Mesothelial cell of epicardium (in vitro differentiated cells): ENCODE measurements at regions not wholly inside any gene's neighbourhood (a gene's known extent, or its start where the extent isn't known, plus 50 kb on each side); places are given as distances from the start of the nearest gene placed in this dataset.

Experiments
- DNase-seq, 2 experiments: peaks; one replicate each; pipeline ENCODE4 v3.0.0; 2021; ENCODE audit warnings: low spot score in 2 of 2; ENCODE audit not compliant: unreplicated experiment in 2 of 2
- H3K27ac Mint-ChIP-seq: 2 replicates; pipeline ENCODE4 v1.8.0; 2021; ENCODE audit warnings: mixed read lengths
- H3K27me3 Mint-ChIP-seq: 2 replicates; pipeline ENCODE4 v1.8.0; 2021; ENCODE audit warnings: low read depth, mixed read lengths
- H3K36me3 Mint-ChIP-seq: 2 replicates; pipeline ENCODE4 v1.8.0; 2021; ENCODE audit warnings: mixed read lengths
- H3K4me1 Mint-ChIP-seq: 2 replicates; pipeline ENCODE4 v1.8.0; 2021; ENCODE audit warnings: mixed read lengths
- H3K4me3 Mint-ChIP-seq: 2 replicates; pipeline ENCODE4 v1.8.0; 2021; ENCODE audit warnings: mild to moderate bottlenecking, moderate library complexity, mixed read lengths
- H3K9me3 Mint-ChIP-seq: 2 replicates; pipeline ENCODE4 v1.8.0; 2021; ENCODE audit warnings: mixed read lengths
- TF ChIP-seq, protein P1 (sequence below): fragments of 200-600 bp; sonication (generic); IDR thresholded peaks from one replicate; pipeline ENCODE4 v1.5.0; 2021; ENCODE audit warnings: antibody characterized with exemption; ENCODE audit not compliant: unreplicated experiment

GRCh38 chr2:128577141-128577930 lies 258.7 kb upstream of the HS6ST1 start:
- H3K27me3 Mint-ChIP-seq, result no peaks in the 10 kb centered on the region
- H3K4me1 Mint-ChIP-seq, result peaks cover 23% of the 10 kb centered on the region
- no peak overlapping the region for H3K27ac Mint-ChIP-seq
- no peaks in the 10 kb centered on the region for H3K36me3 Mint-ChIP-seq
- TF ChIP-seq, protein P1, sequence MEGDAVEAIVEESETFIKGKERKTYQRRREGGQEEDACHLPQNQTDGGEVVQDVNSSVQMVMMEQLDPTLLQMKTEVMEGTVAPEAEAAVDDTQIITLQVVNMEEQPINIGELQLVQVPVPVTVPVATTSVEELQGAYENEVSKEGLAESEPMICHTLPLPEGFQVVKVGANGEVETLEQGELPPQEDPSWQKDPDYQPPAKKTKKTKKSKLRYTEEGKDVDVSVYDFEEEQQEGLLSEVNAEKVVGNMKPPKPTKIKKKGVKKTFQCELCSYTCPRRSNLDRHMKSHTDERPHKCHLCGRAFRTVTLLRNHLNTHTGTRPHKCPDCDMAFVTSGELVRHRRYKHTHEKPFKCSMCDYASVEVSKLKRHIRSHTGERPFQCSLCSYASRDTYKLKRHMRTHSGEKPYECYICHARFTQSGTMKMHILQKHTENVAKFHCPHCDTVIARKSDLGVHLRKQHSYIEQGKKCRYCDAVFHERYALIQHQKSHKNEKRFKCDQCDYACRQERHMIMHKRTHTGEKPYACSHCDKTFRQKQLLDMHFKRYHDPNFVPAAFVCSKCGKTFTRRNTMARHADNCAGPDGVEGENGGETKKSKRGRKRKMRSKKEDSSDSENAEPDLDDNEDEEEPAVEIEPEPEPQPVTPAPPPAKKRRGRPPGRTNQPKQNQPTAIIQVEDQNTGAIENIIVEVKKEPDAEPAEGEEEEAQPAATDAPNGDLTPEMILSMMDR, result no peak
- H3K4me3 Mint-ChIP-seq, result no peak overlapping the region
- DNase-seq, result no peak
- H3K9me3 Mint-ChIP-seq, result no peaks in the 10 kb centered on the region

DNA sequence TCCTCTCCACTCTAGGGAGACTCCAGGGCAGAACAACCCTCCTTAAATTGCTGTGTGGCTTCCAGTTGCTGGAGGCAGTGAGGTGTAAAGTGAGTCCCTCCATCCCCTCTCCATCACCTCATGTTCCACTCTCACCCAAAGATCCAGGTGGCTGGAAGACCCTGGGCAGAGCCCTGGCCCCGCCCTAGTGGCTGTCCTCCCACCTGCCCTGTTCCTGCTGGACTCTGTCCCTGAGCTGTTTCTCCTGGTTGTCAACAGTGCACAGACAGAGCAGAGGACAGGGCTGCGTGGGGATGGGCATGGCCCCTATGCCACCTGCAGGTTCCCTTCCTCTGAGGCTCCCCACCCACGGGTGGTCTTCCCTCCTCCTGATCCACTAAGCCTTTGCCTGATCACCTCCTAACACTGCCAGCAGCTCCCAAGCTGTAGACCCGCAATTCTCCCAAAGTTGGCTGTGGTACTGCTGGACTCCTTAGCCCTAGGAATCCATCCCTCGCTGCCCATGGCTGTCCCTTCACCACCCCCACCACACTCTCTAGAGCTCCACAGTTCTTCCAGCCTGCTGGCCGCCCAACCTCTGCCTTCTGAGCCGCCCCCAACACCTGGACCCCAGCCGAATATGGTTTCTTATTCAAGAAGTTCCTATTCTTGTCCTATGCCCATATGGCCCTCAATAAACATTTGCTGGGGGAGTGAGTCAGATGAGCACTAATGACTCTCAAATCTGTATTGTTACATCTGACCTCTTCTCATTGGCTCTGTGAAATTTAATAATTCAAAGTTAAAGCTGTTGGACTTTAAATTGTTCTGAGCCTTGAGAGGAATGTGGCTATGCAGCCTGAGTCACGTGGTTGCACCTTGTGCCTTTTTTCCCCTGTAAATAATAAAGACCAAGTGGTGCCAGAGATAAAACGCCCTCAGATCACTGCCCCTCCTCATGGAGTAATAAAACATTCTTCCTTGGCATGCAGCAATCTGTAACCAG lies 260.0 kb upstream of the HS6ST1 start:
- H3K4me3 Mint-ChIP-seq, result no peak overlapping the region
- H3K27me3 Mint-ChIP-seq, result no peaks in the 10 kb centered on the region
- peaks cover 23% of the 10 kb centered on the region for H3K4me1 Mint-ChIP-seq
- H3K9me3 Mint-ChIP-seq, result no peaks in the 10 kb centered on the region
- H3K27ac Mint-ChIP-seq, result peak overlapping the region; percentile 17
- TF ChIP-seq, protein P1, result no peak
- DNase-seq, result no peak
- H3K36me3 Mint-ChIP-seq, result no peaks in the 10 kb centered on the region

- TF ChIP-seq, protein P1, result no peak
- peaks cover 2% of the 10 kb centered on the region for H3K36me3 Mint-ChIP-seq
- peaks cover 23% of the 10 kb centered on the region for H3K4me1 Mint-ChIP-seq
- peaks cover 5% of the 10 kb centered on the region for H3K9me3 Mint-ChIP-seq
- no peak overlapping the region for H3K27ac Mint-ChIP-seq
- no peak overlapping the region for H3K4me3 Mint-ChIP-seq
- no peaks in the 10 kb centered on the region for H3K27me3 Mint-ChIP-seq
- DNase-seq, result no peak
These were observed 261.2 kb upstream of the HS6ST1 start for GRCh38 chr2:128579825-128580224.

DNA sequence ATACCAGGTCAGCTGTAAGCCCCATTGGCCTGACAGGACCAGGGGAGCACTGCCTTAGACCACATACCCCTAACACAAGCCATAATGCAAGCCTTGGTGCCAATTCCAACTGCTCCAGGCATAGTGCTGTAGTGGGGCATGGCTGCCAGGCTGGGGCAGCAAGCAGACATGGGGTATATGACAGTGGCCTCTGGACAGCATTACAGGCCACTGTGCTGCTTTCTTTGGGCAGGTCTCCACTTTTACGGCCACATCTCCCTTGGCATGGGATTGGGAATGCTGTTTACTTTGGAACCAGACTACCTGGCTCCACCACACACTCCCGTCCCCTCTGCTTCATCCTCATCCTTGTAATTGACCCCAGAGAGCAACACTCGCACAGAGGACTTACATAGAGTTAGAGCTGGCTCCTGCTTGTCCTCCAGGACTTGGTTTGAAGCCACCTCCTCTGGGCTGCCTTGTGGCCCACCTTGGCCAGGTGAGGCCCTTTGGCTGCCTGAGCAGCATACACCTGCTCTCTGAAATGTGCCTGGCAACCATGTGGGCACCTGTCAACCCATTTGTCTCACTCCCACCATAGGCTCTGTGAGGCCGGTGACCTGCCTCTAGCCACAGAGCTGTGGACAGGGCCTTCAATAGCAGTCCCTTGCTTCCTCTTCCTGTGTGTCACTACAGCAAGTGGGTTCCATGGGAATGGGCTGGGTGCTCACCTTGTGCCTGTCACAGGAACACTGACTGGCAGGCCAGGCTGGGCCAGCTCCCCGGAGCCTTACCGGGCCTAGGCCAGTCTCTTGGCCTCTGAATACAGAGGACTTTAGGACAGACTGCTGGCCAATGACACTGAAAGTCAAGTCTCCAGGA lies 262.6 kb upstream of the HS6ST1 start:
- H3K4me3 Mint-ChIP-seq, result no peak overlapping the region
- H3K27me3 Mint-ChIP-seq, result no peaks in the 10 kb centered on the region
- TF ChIP-seq, protein P1, result no peak
- H3K27ac Mint-ChIP-seq, result no peak overlapping the region
- H3K4me1 Mint-ChIP-seq, result peaks cover 23% of the 10 kb centered on the region
- peaks cover 12% of the 10 kb centered on the region for H3K9me3 Mint-ChIP-seq
- DNase-seq, result no peak
- H3K36me3 Mint-ChIP-seq, result peaks cover 4% of the 10 kb centered on the region

DNA sequence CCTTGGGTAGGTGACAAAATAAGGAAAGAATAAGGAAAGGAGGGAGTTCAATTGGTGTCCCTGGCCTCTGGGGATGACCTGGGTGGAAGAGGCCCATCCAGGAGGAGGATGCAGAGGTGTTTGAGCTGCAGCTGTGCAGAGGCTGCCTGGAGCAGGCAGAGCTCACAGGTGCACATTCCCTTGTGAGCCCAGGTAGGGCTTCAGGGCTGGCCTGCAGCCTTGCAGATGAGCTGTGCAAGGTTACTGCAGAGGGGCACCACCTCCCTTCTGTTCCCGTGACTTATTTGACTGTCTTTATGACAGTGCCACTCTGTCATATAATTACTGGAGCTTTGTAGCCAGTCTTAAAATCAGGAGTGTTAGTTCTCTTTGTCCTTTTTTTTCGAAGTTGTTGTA lies 263.2 kb upstream of the HS6ST1 start:
- no peak for DNase-seq
- Mint-ChIP-seq H3K36me3 (peaks cover 4% of the 10 kb centered on the region), H3K9me3 (peaks cover 12% of the 10 kb centered on the region), H3K27me3 (no peaks in the 10 kb centered on the region), H3K4me1 (peaks cover 23% of the 10 kb centered on the region), H3K27ac (no peak overlapping the region), H3K4me3 (no peak overlapping the region)
- TF ChIP-seq, protein P1, result no peak
